Dedifferentiated amniotic fluid mesenchymal stem cell (primary cell): ENCODE measurements at regions not wholly inside any gene's neighbourhood (a gene's known extent, or its start where the extent isn't known, plus 50 kb on each side); places are given as distances from the start of the nearest gene placed in this dataset.

Experiments used
- DNase-seq: peaks from one replicate; pipeline ENCODE4 v3.0.0-alpha.2; 2016; ENCODE audit errors: extremely low spot score

GRCh38 chr5:124584991-124585715 lies 161.3 kb downstream of the ZNF608 start:
- DNase-seq = no peak

DNA sequence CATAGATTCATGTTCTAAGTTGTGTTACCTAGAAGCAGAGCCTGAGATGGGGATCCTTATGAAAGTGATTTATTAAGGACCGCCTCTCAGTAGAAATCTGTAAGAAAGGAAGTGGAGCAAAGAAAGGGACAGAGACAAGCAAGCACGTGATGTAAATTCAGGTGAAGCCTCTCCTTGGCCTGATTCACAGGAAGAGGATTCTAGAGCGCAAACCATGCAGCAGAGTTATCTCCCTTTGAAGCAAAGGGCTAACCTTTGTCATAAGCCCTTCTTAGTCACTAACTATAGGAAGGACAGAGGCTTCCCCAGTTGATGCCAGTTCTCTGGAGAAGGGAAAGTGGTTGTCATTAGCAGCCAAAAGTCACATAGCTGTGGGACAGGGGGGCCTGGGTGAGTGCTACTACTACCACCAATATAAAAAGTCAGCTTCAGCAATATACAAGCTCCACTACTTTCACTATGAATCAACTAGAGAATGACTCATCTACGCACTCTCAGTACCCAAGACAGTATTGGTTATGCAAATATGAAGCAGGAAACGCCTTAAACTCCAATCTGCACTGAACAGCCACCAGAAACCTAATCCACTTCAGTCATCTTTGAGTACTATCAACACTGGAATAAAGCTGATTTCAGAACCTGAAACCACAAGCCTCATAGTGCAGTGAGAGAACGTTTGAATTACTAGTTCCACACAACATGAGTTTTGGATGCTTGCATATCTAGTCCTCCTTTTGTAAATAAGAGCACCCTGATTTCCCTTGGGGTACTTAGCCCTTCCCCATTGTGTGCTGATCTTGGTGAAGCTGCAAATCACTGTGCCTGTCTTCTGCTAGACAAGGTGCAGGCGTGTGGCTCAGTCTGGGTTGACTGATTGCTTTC lies 162.7 kb downstream of the ZNF608 start:
- peak; percentile 84 for DNase-seq

GRCh38 chr5:124582561-124582840 lies 163.9 kb downstream of the ZNF608 start:
- DNase-seq = no peak

DNA sequence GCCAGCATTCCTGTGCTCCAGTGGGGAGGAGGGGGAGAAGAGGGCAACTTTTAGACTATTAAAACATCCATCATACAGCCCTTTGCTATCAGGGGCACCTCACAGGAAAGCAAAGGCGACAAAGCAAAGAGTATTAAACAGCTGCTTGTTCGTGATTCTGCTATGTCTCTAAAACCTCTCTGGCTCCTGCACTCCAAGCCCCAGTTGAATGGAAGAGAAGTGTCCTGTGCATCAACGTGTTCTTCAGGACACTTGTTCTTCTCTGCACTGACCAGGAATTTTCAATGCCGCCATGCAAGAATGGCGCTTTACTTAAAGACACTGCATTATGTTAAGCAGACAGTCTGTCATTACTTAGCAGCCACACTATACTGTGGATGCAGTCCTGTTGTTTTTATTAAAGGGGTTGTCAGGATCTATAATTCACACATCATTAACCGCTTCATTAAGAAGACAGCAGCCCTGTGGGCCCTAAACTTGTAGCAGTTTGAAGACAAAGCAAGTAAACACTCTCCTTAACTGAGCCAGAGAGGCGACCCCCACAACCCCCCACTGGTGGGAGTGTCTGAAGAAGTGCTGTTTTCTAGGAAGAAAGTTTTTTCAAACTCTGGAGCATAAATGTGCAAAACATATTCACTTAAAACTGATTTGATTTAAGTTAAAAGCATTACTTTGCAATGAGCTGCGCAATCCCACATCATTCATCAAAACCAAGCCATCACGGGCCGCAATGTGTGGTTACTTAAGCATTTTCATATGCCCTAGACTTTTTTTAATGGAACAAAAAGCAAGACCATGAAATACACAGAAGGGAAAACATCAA lies 164.5 kb downstream of the ZNF608 start:
- DNase-seq = no peak

DNA sequence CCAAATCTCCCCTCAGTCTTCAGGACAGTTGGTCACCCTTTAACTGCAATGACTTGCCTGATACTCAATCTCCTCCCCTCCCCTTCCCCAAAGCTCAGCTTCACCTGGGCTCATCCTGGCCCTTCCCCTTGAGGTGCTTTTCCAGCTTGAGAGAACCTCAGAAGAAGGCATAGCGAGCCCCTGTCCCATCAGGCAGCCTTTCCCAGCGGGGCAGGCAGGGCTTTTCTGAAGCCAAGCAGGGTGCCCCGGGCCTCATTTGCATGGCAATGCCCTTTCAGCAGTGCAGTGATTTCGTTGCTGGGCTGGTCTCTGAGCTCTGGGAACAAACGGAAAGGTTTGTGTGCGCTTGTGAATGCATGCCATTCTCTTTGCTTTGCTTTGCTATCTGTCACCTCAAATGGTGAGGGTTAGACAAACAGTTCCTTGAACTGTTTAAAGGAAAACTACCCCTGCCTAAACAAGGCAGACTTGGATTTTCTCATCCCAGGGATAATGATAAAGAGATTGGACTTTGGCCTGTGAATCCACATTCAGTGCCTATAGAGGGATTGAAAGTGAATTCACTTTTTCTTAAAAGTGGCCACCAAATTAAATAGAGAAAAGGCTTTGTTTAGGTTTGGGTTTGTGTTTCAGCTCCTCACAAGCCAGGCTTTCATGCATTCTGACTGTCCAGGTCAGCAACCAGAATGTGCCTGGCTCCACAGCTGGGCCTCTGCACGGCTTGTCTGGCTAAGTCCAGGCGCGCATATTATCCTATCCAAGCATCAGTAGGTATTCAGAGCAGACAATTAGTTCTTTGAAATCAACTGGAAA lies 165.3 kb downstream of the ZNF608 start:
- no peak for DNase-seq

DNA sequence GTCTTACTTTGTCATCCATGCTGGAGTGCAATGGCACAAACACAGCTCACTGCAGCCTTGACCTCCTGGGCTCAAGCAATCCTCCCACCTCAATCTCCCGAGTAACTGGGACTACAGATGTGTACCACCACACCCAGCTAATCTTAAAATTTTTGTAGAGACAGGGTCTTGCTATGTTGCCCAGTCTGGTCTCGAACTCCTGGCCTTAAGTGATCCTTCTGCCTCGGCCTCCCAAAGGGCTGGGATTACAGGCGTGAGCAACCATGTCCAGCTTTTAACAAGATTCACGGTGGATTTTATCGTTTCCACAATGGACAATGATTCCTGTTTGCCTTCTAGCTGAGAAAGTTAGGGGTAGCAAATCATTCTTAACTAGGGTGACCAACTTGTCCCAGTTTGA lies 165.9 kb downstream of the ZNF608 start:
- DNase-seq = no peak

DNA sequence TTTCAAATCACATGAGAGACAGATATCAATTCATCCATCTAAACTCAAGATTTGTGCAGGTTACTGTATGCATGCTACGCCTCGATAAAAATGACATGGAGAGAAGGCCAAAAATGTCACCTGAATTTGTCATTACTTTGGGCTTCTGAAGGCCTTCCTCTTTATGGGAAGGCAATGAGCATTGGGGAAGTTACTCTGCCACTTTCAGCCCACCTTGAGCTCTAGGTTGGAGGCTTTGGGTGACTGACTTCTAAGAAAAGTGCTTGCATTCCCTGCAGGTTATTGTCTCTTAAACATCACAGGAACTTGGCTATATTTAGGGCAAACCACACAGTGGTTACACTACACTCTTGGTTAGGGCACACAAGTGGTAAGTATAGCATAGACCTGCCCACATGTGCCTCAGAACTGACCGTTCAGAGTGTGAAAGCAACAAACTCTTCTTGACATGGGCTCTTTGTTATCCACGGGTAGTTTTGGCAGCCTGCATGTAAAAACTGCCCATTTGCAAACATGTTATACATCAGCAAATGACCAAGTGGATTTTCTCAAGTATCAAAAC lies 169.5 kb downstream of the ZNF608 start:
- DNase-seq = no peak

GRCh38 chr5:124575725-124576124 lies 170.7 kb downstream of the ZNF608 start:
- DNase-seq = no peak

DNA sequence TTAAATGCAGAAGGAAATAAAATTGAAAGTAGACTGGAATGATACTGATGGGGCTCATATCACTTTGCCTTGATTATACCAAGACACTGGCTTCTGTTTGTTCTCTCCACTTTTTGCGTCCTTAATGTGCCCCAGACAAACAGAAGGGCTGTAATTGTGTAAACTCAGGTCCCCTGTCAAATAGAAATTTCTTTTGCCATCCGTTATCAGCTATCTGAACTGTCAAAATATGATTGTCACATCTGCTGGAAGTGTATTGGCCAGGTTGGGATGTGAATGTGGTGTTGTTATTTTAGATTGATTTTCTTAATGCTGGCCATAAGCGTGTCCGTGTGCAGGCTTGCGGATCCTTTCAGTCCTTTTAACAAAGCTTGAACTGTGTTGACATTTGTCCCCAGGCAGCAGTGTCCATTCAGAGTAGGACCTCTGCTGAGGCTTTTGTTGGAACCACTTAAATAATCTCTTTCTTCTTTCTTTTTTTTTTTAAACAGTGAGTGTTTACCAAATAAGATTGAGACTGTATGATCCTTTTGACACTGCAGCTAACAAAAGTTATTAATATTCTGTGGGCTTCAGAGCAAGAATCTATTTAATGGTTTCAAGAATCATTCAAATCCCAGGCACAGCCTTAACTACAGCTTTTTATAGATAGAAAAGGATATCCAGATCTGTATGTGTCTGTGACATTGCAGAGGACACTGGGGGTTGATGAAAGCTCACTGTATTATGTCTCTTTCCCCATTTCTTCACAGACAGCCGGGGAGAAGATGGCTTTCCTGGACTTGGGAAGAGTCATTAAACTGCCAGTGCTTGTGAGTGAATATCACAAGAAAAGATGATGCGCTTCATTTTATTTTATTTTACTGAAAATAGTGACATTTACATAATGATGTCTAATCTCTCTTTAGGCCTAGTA lies 171.7 kb downstream of the ZNF608 start:
- no peak for DNase-seq

DNA sequence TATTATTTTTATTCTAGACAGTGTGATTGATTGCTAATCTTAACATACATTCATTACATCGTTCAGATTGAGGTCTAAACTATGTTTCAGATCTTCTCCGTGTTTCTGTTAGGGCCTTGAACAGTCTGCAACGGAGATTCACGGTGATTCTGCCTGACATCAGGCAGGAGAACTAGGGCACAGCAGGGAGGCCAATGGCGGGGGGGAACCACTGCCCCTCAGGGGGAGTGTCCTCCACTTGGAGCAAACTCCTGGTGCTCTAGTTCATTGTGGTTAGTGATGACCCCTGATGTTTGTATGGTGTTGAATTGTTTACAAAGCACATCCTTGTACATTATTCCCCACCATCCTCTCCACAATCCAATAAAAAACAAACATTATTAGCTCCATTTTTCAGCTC lies 173.5 kb downstream of the ZNF608 start:
- DNase-seq = no peak

DNA sequence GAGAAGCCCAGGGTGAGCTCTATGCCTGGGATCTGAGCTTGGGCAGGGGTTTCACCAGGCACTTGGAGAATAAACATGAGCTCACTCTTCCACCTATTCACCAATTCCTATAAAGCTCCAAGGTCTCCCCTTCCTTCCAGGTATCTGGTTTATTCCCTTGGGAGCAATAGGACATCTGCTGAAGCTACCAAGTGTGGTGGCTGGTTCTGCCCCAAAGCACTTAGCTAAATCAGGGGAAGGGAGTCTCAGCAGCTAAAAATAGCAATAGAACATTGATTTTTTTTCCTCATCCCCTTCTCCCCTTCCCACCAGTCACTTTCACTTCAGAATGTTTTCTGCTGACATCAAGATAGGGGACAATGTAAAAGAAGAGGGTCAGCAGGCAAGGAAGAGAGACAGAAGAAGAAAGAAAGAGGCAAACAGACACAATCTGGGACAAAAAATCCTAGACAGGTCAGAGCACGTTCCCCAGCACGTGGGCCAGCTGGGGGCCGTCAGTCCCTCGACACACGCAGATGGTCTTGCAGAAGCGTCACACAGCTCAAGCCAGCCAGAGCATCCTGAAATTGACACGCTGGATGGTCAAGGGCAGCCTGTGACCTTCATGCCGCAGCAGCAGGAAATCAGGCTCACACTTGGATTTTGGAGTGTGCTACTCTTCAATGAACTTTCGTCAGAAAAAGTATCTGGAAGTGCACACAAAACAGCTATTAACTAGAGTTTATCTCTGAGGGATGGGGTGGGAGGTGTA lies 176.0 kb downstream of the ZNF608 start:
- DNase-seq = no peak

DNA sequence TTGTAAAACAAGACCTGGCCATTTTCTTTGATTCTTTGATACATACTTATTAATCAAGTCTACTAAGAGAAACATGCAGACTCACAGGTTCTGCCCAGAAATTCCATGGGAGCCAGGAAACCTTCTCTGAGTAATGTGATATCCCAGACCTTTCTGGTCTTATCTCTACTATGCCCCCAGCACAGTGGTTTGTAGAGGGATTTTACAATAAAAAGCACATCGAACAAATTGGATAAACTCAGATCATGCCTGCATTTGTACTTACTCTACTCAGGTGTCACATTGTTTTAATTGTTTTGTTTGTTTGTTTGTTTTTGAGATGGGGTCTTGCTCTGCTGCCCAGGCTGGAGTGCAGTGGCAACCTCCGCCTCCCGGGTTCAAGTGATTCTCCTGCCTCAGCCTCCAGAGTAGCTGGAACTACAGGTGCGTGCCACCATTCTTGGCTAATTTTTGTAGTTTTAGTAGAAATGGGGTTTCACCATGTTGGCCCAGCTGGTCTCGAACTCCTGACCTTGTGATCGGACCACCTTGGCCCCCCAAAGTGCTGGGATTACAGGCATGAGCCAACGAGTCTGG lies 179.5 kb downstream of the ZNF608 start:
- no peak for DNase-seq

- no peak for DNase-seq
Measured at GRCh38 chr5:124561451-124561850, 185.0 kb downstream of the ZNF608 start.

DNA sequence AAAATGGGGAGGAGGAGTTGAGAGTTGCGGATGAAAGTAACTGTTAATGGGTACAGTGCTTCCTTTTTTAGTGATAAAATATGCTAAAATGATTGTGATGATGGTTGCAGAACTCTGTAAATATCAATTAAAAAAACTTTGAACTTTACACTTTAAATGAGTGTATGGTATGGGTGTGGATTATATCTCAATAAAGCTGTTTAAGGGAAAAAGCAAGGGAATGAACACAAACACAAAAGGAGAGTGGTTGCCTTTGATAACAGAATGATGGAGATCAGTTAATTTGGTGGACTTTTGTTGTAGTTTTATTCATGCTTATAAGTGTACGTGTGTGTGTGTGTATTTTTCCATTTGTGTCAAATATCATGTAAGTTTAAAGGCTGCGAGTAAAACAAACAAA lies 186.1 kb downstream of the ZNF608 start:
- no peak for DNase-seq

DNA sequence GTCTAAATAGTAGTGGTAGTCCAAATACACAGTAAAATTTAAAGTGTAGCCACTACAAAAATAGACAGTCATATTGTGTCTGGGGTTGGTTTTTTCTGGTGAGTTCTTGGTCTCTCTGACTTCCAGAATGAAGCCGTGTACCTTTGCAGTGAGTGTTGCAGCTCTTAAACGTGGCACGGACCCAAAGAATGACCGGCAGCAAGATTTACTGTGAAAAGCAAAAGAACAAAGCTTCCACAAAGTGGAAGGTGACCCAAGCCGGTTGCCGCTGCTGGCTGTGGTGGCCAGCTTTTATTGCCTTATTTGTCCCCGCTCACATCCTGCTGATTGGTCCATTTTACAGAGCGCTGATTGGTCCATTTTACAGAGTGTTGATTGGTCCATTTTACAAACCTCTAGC lies 188.7 kb downstream of the ZNF608 start:
- DNase-seq = no peak

DNA sequence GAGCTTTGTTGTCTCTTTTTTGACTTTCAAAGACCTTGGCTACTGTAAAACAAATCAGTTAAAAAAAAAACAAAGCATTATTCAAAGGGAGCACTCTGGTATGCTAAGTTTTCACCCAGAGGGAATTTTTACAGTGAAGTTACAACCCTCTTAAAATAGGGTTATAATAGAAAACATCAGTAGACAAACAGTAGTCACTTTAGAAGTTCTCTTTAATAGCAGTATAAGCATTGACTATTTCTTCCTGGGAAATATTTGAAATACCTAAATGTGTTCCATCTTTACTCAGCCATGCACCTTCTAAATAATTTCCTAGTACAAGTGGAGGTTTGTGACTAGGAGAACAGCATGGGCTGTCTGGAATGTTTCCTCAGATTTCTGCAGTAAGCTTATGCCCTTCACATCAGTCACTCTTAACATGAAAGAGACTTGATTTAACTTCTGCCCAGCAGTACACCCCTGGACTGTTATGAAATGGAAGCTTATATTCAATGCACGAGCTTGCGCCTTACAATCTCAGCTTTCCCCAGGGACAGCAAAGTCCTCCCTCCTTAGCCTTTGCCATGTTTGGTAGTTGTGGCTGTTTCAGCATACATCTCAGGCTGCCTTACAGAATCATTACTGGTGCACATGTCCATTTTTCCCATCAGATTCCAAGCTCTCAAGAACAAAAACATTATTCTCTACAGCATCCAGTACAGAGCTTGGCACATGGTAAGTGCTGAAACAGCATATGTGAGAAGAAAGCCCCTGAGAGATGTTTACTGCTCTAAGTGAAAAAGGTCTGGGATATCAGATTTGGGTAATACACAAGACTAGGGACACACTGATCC lies 191.5 kb downstream of the ZNF608 start:
- no peak for DNase-seq

DNA sequence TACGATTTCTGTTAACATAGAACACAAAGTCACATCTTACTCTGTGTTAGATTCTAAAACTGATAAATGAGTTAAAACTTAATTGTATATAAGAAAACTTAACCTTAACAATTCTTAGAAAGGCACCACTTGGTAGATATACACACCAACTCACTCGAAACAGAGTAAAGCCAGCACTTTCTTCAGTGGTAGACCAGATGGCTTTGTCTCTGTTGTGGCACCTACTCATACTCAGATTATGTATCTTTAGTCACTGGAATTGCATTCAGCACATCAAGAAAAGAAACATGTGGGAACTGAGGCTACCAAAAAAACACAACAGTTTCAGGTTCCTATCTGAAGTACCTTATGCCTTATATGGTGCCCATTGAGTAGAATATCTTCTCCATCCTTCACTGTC lies 192.5 kb downstream of the ZNF608 start:
- no peak for DNase-seq

DNA sequence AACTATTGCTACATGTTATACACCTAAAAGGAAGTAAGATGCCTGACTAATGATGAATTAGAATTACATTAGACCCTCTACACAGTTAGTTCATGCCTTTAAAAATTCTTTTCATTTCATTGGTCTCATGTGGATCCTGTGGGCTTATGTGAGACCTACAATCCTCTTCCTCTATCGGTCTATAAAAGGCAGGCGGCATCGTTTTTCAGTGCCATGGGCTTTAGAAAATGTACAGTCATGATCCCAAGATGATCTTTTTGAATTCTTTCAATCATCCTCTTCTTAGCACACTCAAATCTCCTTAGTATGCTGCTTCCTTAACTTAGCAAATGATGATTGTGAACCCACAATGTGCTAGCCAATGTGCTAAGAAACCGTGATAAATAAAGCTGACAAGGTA lies 193.9 kb downstream of the ZNF608 start:
- no peak for DNase-seq
